Keratinocyte (primary cell): ENCODE measurements at regions not wholly inside any gene's neighbourhood (a gene's known extent, or its start where the extent isn't known, plus 50 kb on each side); places are given as distances from the start of the nearest gene placed in this dataset.

Experiments
- DNase-seq: peaks from one replicate; pipeline ENCODE4 v3.0.0-alpha.2; 2011; ENCODE audit warnings: low read depth, missing footprints, low spot score
- FAIRE-seq: peaks from 2 replicates; lab custom pipeline; 2011; peaks lifted over from hg19 to GRCh38; lab: Jason Lieb, UNC
- H2AFZ ChIP-seq: 2 replicates; pipeline ENCODE4 v1.6.0; 2012; ENCODE audit warnings: low read length, control low read depth, inconsistent platforms; ENCODE audit not compliant: control insufficient read depth
- H3K27ac ChIP-seq: 2 replicates; pipeline ENCODE4 v1.5.1; 2011; ENCODE audit warnings: low read length; ENCODE audit not compliant: control insufficient read depth, insufficient read depth
- H3K27me3 ChIP-seq: 3 replicates; pipeline ENCODE4 v1.6.0; 2011; ENCODE audit warnings: low read length; ENCODE audit not compliant: control insufficient read depth, insufficient read depth; ENCODE audit errors: extremely low read depth
- H3K36me3 ChIP-seq, 2 experiments: 2 replicates in 1 of 2; 3 replicates in 1 of 2; pipeline ENCODE4 v1.5.1; 2011; ENCODE audit warnings: low read length in 2 of 2, mild to moderate bottlenecking in 1 of 2; ENCODE audit not compliant: control insufficient read depth in 2 of 2, insufficient read depth in 2 of 2; ENCODE audit errors: extremely low read depth in 1 of 2
- H3K4me1 ChIP-seq: 3 replicates; pipeline ENCODE4 v1.5.1; 2011; ENCODE audit warnings: low read length; ENCODE audit not compliant: control insufficient read depth, insufficient read depth; ENCODE audit errors: extremely low read depth
- H3K4me2 ChIP-seq: 3 replicates; pipeline ENCODE4 v1.6.0; 2011; ENCODE audit warnings: low read depth, low read length; ENCODE audit not compliant: control insufficient read depth, insufficient read depth; ENCODE audit errors: extremely low read depth
- H3K4me3 ChIP-seq, 3 experiments: fragments of 200-600 bp in 1 of 3; sonication (generic) in 1 of 3; 2 replicates in 2 of 3; 3 replicates in 1 of 3; pipeline ENCODE4 v1.5.1; 2011 to 2016; ENCODE audit warnings: low read length in 3 of 3, mild to moderate bottlenecking in 3 of 3, control low read depth in 2 of 3, inconsistent platforms in 1 of 3, low read depth in 1 of 3, mixed read lengths in 1 of 3, mixed run types in 1 of 3, moderate library complexity in 1 of 3; ENCODE audit not compliant: control insufficient read depth in 2 of 3, insufficient read depth in 2 of 3; ENCODE audit errors: extremely low read depth in 1 of 3
- H3K79me2 ChIP-seq: 2 replicates; pipeline ENCODE4 v1.6.0; 2012; ENCODE audit warnings: low read length; ENCODE audit not compliant: control insufficient read depth, insufficient read depth
- H3K9ac ChIP-seq: 3 replicates; pipeline ENCODE4 v1.6.0; 2011; ENCODE audit warnings: low read length; ENCODE audit not compliant: control insufficient read depth, insufficient read depth; ENCODE audit errors: extremely low read depth
- H3K9me1 ChIP-seq: 3 replicates; pipeline ENCODE4 v1.6.0; 2011; ENCODE audit warnings: low read length; ENCODE audit not compliant: control insufficient read depth, insufficient read depth; ENCODE audit errors: extremely low read depth
- H3K9me3 ChIP-seq: 2 replicates; pipeline ENCODE4 v1.5.1; 2012; ENCODE audit warnings: low read depth, low read length; ENCODE audit not compliant: control insufficient read depth
- H4K20me1 ChIP-seq: 3 replicates; pipeline ENCODE4 v1.6.0; 2011; ENCODE audit warnings: low read length; ENCODE audit not compliant: control insufficient read depth, insufficient read depth; ENCODE audit errors: extremely low read depth
- CTCF ChIP-seq, 3 experiments: IDR thresholded peaks in 1 of 3; conservative IDR thresholded peaks in 1 of 3; optimal IDR thresholded peaks in 1 of 3; 2 replicates in 2 of 3; 3 replicates in 1 of 3; pipeline versions ENCODE3 to v1.5.1; 2011; ENCODE audit warnings: low read length in 3 of 3, mild to moderate bottlenecking in 3 of 3, moderate library complexity in 2 of 3, control low read depth in 1 of 3, inconsistent platforms in 1 of 3; ENCODE audit not compliant: insufficient read depth in 2 of 3; ENCODE audit errors: extremely low read depth in 1 of 3
- EZH2 ChIP-seq: IDR thresholded peaks from one replicate; pipeline ENCODE4 v1.6.1; 2012; ENCODE audit warnings: inconsistent platforms, mild to moderate bottlenecking, low read length, moderate library complexity
- dilution Hi-C: fragments of 300-500 bp; cut with MboI; formaldehyde crosslinking; loops from one replicate; pipeline ENCODE4 v1.7.0; 2020; ENCODE audit warnings: low sequenced_read_pairs; ENCODE audit not compliant: extremely low pct_ligation_motif_present

GRCh38 chr12:27193854-27194544, 50.1 kb upstream of the STK38L start:
- H3K36me3 ChIP-seq, result no peaks in the 10 kb centered on the region
- H3K79me2 ChIP-seq, result no peaks in the 10 kb centered on the region
- H3K9ac ChIP-seq, result no peak overlapping the region
- H4K20me1 ChIP-seq, result no peaks in the 10 kb centered on the region
- no peak overlapping the region for H3K4me2 ChIP-seq
- no peak overlapping the region for H2AFZ ChIP-seq
- no peaks in the 10 kb centered on the region for H3K9me1 ChIP-seq
- DNase-seq (no peak), FAIRE-seq (no peak)
- H3K4me3 ChIP-seq, result no peak overlapping the region
- TF ChIP-seq EZH2, result no peak
- no peak for TF ChIP-seq CTCF (optimal IDR thresholded peaks at IDR 0.05 in 1 of 3, IDR thresholded peaks at IDR 0.05 in 1 of 3, conservative IDR thresholded peaks at IDR 0.05 in 1 of 3; ENCODE audit: extremely low read depth in 1 of 3, insufficient read depth in 2 of 3, low read length in 3 of 3)
- no peaks in the 10 kb centered on the region for H3K4me1 ChIP-seq
- H3K9me3 ChIP-seq, result no peaks in the 10 kb centered on the region
- H3K27me3 ChIP-seq, result no peaks in the 10 kb centered on the region
- H3K27ac ChIP-seq, result no peak overlapping the region
- dilution Hi-C loops, result no loop called here
